ENCODE measurements at regions not wholly inside any gene's neighbourhood (a gene's known extent, or its start where the extent isn't known, plus 50 kb on each side); places are given as distances from the start of the nearest gene placed in this dataset.

DNA sequence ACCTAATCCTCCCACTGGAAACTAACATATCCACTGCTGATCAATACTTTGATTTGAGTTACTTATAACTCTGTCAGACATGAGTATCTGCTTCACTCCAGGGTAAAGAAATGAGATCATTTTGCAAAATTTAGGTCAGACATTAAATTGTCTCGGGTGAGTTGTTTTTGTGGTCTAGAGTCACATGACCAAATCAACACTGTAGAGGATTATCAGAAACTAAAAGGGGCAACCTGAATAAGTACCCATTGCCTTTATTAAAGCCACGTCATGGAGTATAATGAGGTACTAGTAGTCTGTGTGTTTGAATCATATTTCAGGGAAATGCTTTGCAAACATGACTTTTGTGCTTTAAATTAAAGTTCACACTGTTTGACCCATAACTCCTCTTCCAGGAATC lies 107.7 kb upstream of the ADO start:
- TF ChIP-seq EZH2phosphoT487 (IDR thresholded peaks at IDR 0.05; ENCODE audit: unreplicated experiment) (no peak), STAT1 (IDR thresholded peaks at IDR 0.05; ENCODE audit: unreplicated experiment) (no peak), NANOG (IDR thresholded peaks at IDR 0.05; ENCODE audit: borderline replicate concordance) (no peak), POLR2AphosphoS5 (IDR thresholded peaks at IDR 0.05; ENCODE audit: low read depth) (no peak), ZNF114 (CRISPR knock-in tag; IDR thresholded peaks at IDR 0.05) (no peak)
- TF ChIP-seq, protein P1, sequence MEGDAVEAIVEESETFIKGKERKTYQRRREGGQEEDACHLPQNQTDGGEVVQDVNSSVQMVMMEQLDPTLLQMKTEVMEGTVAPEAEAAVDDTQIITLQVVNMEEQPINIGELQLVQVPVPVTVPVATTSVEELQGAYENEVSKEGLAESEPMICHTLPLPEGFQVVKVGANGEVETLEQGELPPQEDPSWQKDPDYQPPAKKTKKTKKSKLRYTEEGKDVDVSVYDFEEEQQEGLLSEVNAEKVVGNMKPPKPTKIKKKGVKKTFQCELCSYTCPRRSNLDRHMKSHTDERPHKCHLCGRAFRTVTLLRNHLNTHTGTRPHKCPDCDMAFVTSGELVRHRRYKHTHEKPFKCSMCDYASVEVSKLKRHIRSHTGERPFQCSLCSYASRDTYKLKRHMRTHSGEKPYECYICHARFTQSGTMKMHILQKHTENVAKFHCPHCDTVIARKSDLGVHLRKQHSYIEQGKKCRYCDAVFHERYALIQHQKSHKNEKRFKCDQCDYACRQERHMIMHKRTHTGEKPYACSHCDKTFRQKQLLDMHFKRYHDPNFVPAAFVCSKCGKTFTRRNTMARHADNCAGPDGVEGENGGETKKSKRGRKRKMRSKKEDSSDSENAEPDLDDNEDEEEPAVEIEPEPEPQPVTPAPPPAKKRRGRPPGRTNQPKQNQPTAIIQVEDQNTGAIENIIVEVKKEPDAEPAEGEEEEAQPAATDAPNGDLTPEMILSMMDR (conservative IDR thresholded peaks at IDR 0.05; ENCODE audit: low read depth in 2 of 2): no peak
- TF ChIP-seq, protein P2, sequence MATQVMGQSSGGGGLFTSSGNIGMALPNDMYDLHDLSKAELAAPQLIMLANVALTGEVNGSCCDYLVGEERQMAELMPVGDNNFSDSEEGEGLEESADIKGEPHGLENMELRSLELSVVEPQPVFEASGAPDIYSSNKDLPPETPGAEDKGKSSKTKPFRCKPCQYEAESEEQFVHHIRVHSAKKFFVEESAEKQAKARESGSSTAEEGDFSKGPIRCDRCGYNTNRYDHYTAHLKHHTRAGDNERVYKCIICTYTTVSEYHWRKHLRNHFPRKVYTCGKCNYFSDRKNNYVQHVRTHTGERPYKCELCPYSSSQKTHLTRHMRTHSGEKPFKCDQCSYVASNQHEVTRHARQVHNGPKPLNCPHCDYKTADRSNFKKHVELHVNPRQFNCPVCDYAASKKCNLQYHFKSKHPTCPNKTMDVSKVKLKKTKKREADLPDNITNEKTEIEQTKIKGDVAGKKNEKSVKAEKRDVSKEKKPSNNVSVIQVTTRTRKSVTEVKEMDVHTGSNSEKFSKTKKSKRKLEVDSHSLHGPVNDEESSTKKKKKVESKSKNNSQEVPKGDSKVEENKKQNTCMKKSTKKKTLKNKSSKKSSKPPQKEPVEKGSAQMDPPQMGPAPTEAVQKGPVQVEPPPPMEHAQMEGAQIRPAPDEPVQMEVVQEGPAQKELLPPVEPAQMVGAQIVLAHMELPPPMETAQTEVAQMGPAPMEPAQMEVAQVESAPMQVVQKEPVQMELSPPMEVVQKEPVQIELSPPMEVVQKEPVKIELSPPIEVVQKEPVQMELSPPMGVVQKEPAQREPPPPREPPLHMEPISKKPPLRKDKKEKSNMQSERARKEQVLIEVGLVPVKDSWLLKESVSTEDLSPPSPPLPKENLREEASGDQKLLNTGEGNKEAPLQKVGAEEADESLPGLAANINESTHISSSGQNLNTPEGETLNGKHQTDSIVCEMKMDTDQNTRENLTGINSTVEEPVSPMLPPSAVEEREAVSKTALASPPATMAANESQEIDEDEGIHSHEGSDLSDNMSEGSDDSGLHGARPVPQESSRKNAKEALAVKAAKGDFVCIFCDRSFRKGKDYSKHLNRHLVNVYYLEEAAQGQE (IDR thresholded peaks at IDR 0.05; ENCODE audit: unreplicated experiment): no peak
